GM13976 (cell line): ENCODE measurements at regions not wholly inside any gene's neighbourhood (a gene's known extent, or its start where the extent isn't known, plus 50 kb on each side); places are given as distances from the start of the nearest gene placed in this dataset.

Source experiments
- DNase-seq: peaks from one replicate; pipeline ENCODE4 v3.0.0; 2012; ENCODE audit warnings: low spot score
- in situ Hi-C: fragments of 300-500 bp; cut with MboI; formaldehyde crosslinking; loops from one replicate; pipeline ENCODE4 v1.12.0; 2022; ENCODE audit warnings: low sequenced_read_pairs, mixed read lengths, inconsistent platforms; ENCODE audit not compliant: unreplicated experiment
- TF ChIP-seq, protein P1 (sequence below): IDR thresholded peaks from 2 replicates; pipeline ENCODE4 v1.5.1; 2012; ENCODE audit warnings: borderline replicate concordance, mild to moderate bottlenecking; ENCODE audit not compliant: insufficient read depth; ENCODE audit errors: extremely low read depth, missing control alignments, control extremely low read depth

- no peak for DNase-seq
- in situ Hi-C loops, result no loop called here
- TF ChIP-seq, protein P1, sequence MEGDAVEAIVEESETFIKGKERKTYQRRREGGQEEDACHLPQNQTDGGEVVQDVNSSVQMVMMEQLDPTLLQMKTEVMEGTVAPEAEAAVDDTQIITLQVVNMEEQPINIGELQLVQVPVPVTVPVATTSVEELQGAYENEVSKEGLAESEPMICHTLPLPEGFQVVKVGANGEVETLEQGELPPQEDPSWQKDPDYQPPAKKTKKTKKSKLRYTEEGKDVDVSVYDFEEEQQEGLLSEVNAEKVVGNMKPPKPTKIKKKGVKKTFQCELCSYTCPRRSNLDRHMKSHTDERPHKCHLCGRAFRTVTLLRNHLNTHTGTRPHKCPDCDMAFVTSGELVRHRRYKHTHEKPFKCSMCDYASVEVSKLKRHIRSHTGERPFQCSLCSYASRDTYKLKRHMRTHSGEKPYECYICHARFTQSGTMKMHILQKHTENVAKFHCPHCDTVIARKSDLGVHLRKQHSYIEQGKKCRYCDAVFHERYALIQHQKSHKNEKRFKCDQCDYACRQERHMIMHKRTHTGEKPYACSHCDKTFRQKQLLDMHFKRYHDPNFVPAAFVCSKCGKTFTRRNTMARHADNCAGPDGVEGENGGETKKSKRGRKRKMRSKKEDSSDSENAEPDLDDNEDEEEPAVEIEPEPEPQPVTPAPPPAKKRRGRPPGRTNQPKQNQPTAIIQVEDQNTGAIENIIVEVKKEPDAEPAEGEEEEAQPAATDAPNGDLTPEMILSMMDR, result no peak
Observed at GRCh38 chr13:70473907-70474306, 365.7 kb upstream of the KLHL1 start.

DNA sequence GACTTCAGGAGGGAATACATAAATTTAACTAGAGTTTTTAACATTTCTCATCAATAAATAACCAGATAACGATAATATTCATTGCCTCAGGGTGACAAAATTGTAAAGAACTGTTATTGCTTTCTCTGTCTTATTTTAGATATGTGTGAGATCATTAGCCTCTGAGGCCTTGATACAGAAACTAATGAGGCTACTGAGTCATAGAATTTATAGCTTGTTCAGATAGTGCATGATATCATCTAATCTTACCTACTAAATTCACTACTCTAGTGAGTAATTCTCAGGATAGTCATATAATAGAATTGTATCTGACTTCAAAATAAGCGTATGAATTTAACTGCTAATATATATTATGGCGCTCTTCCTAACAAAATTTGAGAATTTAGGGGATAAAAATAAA, 360.8 kb upstream of the KLHL1 start:
- in situ Hi-C loops, result no loop called here
- TF ChIP-seq, protein P1, result no peak
- no peak for DNase-seq

GRCh38 chr13:70457474-70457873, 349.2 kb upstream of the KLHL1 start:
- DNase-seq, result no peak

DNA sequence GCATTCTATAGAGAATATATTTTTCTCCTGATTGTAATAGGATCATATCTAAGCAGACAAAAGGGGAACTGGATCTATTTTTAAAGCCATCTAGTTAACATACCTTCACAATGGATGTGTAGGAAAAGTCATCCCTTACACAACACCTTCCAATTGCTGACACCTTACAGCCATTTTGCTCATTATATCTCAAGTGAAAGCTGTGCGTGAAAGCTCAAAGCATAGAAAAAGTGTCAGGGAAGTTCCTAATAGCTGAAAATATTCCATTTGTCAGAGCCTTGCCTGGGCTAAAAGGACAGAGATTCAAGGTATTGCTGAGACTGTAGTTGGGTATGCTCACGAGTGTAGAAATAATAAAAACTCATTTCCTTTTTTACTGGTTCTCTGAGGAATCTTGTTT, 340.6 kb upstream of the KLHL1 start:
- DNase-seq, result no peak
- in situ Hi-C loops, result no loop called here
- TF ChIP-seq, protein P1, result no peak

More at GRCh38 chr13:70457474-70457873, 349.2 kb upstream of the KLHL1 start:
- in situ Hi-C loops, result no loop called here
- TF ChIP-seq, protein P1, result no peak

DNA sequence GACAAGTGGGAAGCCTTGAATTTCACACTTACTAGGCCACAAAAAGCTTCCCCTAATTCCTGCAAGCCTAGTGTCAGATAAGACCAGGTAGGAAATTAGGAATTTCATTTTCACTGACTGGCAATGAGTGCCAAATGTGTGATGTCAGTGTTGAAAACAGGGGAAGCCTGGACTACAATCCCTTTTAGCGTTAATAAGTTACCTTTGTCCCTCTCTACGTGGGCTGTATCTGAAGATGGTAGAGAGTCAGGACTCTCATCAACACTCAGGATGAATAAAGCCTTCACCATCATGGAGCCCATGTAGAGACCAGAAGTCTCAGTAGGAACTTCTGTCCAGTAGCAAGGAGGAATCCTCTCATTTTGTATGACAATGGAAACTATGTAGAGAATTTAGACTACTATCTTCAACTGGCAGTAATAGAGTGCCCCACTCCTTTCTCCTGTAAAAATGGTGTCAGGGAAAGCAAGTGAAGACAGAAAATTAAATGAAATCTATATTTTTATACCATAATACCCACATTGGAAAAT, 324.1 kb upstream of the KLHL1 start:
- TF ChIP-seq, protein P1, result no peak
- no peak for DNase-seq
- in situ Hi-C loops, result no loop called here

- TF ChIP-seq, protein P1, result no peak
- DNase-seq, result no peak
- in situ Hi-C loops, result no loop called here
Observed at GRCh38 chr13:70430256-70430655, 322.0 kb upstream of the KLHL1 start.
